Astrocyte (in vitro differentiated cells and primary cell): ENCODE measurements at regions not wholly inside any gene's neighbourhood (a gene's known extent, or its start where the extent isn't known, plus 50 kb on each side); places are given as distances from the start of the nearest gene placed in this dataset.

Source experiments
- CTCF ChIP-seq: IDR thresholded peaks from 2 replicates; pipeline ENCODE4 v1.5.1; 2011; ENCODE audit warnings: low read depth, mild to moderate bottlenecking, inconsistent platforms, low read length, moderate library complexity; ENCODE audit not compliant: insufficient read depth
- EZH2 ChIP-seq: IDR thresholded peaks from 2 replicates; pipeline ENCODE4 v1.6.1; 2012; ENCODE audit warnings: mild to moderate bottlenecking, low read length, inconsistent platforms; ENCODE audit not compliant: insufficient read depth

GRCh38 chrX:97692575-97692974 lies 808.9 kb downstream of the RPA4 start:
- TF ChIP-seq CTCF = no peak
- no peak for TF ChIP-seq EZH2
